A204.1 (cell line): ENCODE measurements at regions not wholly inside any gene's neighbourhood (a gene's known extent, or its start where the extent isn't known, plus 50 kb on each side); places are given as distances from the start of the nearest gene placed in this dataset.

Source experiments
- FAIRE-seq: peaks from 2 replicates; lab custom pipeline; 2012; peaks lifted over from hg19 to GRCh38; lab: Jason Lieb, UNC

GRCh38 chr15:93709708-93710107 lies 521.7 kb upstream of the MCTP2 start:
- no peak for FAIRE-seq

GRCh38 chr15:93708724-93709445 lies 522.5 kb upstream of the MCTP2 start:
- no peak for FAIRE-seq

- FAIRE-seq: no peak
These were observed 523.6 kb upstream of the MCTP2 start for GRCh38 chr15:93707751-93708150.

DNA sequence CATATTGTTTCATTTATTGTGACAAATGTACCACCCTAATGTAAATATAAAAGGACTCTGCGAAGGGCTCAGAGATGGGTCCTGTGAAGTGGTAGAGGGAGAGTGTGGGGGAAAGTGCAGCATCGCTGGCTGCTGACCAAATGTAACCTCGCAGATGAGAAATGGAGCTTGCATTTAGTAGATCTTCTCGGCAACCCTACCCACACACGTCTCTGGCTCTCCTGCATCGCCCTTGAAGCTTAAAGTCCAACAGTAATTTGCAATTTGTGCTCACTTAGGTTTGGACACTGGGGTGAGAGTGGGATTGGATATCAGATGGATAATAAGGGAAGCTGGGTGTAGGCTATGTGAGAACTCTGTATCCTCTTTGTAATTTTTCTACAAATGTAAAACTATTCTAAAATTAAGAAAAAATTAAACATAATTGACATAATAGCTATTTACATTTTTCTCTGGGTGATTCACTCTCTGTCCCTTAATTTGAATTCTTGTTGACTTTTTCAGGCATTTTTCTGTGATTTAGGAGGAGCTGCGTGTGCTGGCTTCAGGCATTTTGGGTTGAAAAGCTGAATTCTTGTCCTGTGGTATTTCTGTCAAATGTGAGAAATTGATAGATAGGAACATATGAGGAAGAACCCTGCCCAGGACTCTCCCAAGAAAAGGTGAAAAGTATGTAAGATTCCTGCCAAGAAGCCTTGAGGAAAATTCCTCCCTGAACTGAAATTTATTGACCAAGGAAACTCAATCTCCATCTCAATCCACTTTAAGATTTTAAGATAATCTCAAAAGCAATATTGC lies 524.7 kb upstream of the MCTP2 start:
- FAIRE-seq: no peak

GRCh38 chr15:93705753-93706455 lies 525.5 kb upstream of the MCTP2 start:
- no peak for FAIRE-seq

- FAIRE-seq: no peak
These were observed 528.1 kb upstream of the MCTP2 start for GRCh38 chr15:93703092-93703739.

DNA sequence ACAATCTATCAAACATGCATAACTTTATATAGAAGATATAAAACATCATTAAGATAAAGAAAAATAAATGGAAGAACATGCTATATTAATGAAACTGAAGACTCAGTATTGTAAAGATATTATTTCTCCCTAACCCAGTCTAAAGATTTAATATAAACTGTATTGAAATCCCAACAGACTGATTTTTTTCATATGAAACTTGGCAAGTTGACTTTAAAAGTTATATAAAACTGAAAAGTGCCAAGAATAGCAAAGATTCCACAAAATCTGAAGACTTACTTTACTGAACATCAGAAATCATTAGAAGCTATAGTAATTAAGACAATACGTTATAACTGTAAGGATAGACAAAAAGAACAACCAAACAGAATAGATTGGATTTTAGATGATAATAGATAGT lies 531.3 kb upstream of the MCTP2 start:
- FAIRE-seq: no peak

- FAIRE-seq: no peak
These were observed 537.3 kb upstream of the MCTP2 start for GRCh38 chr15:93694033-93694432.

GRCh38 chr15:93683651-93684050 lies 547.7 kb upstream of the MCTP2 start:
- FAIRE-seq: no peak

- FAIRE-seq: no peak
These were observed 559.9 kb upstream of the MCTP2 start for GRCh38 chr15:93671387-93671943.

GRCh38 chr15:93670931-93671330 lies 560.4 kb upstream of the MCTP2 start:
- no peak for FAIRE-seq

GRCh38 chr15:93664213-93664956 lies 567.0 kb upstream of the MCTP2 start:
- no peak for FAIRE-seq

DNA sequence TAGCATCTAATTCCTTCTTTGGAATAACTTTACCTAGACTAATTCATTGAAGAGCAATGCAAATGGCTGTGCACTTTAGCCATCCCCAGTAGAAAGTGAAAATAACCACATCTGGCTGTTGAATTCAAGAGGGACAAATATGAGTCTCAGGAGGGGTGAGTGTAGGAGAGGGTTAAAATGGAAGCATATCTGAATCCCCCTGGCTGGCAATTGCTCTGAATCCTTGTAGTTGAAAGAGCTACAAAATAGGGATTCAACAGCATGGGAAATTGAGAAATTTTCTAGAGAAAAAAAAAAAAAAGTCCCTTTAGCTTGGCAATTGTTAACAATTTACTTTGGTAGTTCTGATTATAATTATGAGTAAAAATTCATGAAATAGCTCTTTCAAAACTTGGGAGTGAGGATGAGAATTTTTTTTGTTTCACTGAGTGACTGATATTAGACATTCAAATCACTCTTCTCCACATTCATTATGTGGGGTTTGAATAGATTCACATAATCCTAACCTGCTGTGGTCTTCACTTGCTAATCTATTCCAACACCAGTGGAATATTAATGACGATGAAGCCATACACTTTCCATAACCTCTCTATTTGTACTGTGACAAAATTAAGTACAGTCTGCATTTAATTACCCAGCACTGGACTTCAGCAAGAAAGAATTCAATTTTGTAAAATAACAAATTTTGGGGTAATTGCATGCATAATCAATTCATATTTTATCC lies 569.0 kb upstream of the MCTP2 start:
- FAIRE-seq: no peak

DNA sequence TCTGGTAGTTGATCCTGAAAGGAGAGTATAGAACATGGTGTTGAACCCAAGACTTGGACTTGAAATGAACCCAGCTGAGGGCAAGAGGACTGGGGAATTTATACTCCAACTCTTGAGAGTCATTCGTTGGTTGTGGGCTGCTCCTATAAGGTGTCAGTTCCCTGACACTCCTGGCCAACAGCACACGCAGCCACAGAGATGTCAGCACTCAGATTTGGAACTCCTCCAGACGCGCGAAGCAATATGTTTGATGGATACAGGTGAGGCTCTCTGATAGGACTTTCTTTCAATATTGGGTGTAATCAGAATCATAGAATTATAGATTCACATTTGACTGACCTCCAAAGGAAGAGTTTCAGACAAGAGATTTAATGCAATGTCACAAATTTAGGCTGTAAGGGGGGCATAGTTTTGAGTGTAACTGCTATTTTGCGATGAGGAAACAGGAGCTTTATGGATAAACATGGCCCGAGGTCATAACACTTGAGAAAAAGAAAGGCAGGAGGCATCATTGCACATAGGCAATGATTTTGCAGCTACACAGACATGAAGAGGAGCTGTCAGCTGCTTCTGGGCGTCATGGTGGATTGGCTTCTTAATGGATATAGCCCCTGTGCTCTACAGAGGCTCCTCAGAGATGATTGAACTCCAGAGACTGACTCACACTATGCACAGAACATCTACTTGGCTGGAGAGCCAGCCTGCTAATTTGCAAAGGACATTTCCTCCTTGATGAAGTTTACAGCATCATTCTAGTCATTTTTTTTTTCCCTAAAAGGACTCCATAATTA lies 569.2 kb upstream of the RGMA start:
- FAIRE-seq: no peak

- no peak for FAIRE-seq
These were observed 567.0 kb upstream of the RGMA start for GRCh38 chr15:93656041-93656440.

- FAIRE-seq: no peak
These were observed 560.8 kb upstream of the RGMA start for GRCh38 chr15:93649691-93650235.

GRCh38 chr15:93646193-93646592 lies 557.2 kb upstream of the RGMA start:
- no peak for FAIRE-seq

DNA sequence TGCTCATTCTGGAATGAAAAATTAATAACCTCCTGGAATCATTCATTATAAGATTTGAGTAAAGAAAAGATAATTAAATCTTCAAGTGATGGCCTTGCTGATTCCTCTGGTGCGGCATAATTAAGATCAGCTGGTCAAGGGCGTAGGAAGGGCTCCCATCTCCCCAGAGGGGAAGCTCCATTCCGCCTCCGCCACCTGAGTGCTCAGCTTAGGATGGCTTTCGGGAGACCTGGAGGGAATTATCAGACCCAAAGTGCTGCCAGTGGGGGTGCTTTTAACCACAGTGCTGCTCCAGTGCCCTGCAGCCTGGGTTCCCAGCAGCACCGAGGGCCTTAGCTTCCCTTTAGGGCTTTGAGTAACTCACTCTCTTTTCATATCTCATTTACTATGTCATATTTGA lies 556.6 kb upstream of the RGMA start:
- FAIRE-seq: no peak

GRCh38 chr15:93644595-93644994 lies 555.6 kb upstream of the RGMA start:
- no peak for FAIRE-seq
